EL (cell line): ENCODE measurements at regions not wholly inside any gene's neighbourhood (a gene's known extent, or its start where the extent isn't known, plus 50 kb on each side); places are given as distances from the start of the nearest gene placed in this dataset.
A peak's percentile ranks its signal among the peaks of the same experiment; 100 is the strongest.

Source experiments
- DNase-seq: peaks from one replicate; pipeline ENCODE4 v3.0.0-alpha.2; 2016

DNA sequence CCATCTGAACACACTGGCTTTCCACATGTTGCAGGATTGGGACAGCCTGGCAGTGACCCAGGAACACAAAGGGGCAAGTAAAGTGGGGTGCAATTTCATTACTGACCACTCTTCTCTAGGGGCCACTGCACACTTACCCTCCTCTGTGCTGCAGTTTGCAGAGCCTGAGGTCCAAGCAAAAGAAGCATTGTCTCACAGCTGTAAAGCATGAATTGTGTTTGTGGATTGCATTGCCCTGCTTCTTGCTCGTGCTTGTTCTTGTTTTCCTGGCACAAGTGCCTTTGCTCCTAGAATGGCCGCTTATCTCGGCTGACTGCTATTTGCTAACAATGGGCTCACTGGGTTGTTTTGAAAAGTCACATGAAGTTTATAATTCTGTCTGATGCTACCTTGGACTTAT lies 209.1 kb upstream of the JADE1 start:
- DNase-seq, result no peak

DNA sequence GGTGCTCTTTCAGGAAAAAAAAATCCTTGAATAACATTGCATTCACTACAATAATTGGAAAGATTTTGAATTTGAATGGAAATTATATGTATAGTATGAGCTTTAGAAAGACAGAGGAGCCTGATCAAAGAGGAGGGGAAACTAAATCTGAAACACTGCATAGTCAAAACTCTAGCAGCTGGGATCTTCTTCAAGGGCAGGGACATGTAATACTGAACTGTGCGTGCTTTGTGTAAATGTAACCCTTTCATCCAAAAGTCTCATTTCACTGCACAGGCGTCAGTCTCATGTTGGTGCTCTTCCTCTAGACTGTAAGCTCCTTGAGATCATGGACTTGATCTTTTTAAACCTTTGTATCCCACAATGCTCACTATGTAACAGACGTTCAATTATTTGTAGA lies 212.0 kb upstream of the JADE1 start:
- DNase-seq, result no peak

GRCh38 chr4:128596853-128597252 lies 212.6 kb upstream of the JADE1 start:
- no peak for DNase-seq

GRCh38 chr4:128596115-128596514 lies 213.4 kb upstream of the JADE1 start:
- no peak for DNase-seq

DNA sequence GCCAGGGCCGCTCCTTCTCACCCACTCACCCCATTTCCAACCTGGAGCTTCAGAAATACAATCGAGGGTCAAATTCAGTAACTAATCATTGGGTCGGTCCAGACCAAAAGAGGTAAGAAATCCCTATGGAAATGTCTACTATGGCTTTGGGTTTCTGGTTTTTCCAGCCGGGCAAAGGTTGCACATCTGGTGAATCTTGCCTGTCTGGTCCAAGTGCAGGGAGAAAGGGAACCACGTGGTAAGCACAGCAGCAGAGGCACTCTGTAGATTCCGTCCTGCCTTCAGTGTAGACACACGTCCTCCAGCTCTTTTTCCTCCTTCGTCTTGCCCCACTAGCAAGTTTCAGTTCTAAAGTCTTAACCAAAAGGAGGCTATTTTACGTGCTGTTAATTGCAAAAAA lies 218.0 kb upstream of the JADE1 start:
- DNase-seq, result no peak

DNA sequence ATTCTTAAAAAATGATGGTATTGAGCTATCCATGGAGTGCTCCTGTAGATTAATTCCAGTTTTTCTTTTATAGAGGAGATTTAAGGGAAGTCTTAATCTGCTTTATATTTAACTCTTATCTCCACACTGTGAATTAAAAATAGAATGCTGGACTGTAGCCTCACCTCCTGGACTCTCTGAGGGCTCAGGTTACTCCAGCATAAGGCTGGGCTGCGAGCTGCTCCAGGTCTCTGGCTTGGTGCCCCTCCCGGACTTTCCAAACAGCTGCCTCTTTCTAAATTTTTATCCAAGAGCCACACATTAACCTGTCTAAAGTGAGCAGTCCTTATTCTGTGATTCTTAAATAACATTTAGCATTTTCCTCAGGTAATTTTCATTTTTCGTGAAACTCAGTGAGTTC lies 218.7 kb upstream of the JADE1 start:
- DNase-seq, result no peak

- no peak for DNase-seq
Observed at GRCh38 chr4:128590034-128590740, 219.3 kb upstream of the JADE1 start.

DNA sequence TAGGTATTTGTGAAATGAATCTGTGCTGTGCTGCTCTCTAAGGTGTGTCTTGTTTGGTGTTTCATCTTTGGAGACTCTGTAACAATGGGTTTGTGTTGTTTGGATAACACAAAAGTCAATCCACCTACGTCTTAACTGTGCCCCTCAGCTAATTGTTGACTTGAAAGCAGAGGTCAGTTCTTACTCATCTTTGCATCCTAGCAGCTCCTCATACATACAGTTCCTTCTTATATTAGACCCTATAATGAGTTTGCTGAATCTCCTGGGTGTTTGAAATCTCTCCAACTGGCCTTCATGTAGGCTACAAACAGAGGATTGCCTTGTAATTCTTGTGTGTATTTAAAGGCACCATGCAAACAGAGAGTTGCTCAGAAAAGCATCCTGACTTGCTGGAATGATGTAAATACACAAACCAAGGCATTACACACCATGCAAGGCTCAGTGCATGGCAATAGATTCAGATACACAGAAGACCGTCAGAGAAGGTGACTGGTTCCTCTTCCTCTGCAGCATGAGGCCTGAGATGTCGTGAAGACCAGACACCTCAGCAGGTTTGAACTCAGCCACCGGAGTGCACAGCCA lies 220.0 kb upstream of the JADE1 start:
- DNase-seq, result no peak

DNA sequence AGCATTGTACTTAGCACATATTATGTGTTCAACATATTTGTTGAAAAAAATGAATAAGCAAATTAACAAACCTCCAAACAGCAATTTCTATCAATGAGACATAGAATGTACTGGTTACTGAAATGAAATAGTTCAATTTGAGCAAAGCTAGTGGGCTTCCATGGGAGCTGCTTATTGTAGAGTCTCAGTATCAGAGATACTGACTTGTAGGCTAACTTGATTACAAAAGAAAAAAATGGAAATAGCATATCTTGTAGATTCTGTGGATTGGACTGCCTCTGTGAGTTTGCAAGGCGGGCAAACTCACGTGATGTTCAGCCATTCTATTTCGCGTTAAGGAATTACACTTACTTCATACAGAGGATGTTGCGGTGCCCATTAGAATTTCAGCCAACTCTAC lies 222.1 kb upstream of the JADE1 start:
- no peak for DNase-seq

- no peak for DNase-seq
Observed at GRCh38 chr4:128583753-128584712, 225.5 kb upstream of the JADE1 start.

DNA sequence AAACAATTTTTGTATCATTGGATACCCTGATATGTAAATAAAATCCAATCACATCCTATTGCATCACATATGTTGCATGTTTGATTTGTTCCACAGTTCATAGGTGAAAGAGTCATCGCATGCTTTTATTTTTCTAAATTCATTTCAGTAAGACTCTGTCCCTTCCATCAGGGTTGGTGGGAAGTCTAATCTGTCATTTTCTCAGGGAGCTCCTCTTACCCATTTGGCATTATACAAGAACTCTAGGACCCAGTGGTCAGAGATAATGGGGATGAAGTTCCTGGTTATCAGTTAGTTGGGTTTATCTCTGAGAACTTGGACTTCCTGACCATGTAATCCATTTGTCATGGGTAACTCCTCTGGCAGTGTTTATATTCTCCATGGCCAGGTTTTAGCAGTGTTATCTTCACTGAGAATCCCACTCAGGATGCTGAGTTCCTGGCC lies 227.1 kb upstream of the JADE1 start:
- no peak for DNase-seq

- no peak for DNase-seq
Observed at GRCh38 chr4:128579154-128579853, 230.2 kb upstream of the JADE1 start.

DNA sequence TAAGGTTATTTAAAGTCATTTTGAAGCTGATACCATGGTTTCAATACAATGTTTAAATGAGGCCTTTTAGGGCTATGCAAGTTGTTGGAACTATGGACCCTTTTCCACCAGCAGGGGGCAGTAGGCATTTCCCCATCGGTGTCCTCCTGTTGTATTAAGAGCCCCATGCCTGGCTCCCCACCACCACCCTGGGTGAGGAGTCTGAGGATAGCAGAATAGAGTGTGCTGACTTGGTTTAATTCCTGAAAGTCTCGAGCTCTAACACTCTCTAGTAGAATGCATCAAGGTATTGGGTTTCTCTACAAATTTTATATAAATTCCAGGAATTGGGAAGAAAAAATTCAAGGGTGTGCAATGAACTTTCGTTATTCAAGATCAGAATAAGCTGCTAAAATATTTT lies 234.8 kb upstream of the JADE1 start:
- DNase-seq, result peak; percentile 53

GRCh38 chr4:128573781-128574508 lies 235.6 kb upstream of the JADE1 start:
- DNase-seq, result peak; percentile 92

- peak; percentile 43 for DNase-seq
Observed at GRCh38 chr4:128572778-128573241, 236.7 kb upstream of the JADE1 start.

DNA sequence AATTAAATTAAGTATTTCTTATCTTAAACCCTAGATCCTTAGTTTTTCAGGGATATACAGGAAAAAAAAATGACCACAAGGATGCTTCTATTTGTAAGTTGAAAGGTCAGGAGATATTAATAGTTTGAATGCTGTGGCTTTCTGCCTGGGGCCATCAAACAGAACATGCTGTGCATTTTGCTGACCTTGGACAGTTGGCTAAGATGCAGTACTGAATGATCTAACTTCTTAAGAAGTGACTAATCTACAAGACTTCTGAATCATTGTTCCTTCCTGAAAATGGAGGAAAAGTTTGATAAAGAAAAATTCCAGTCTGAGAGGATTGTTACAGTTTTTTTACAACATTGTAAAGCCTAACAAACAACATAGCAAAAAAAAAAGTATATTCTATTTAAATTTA lies 237.8 kb upstream of the JADE1 start:
- DNase-seq, result peak; percentile 96

- peak; percentile 52 for DNase-seq
Observed at GRCh38 chr4:128570387-128570975, 239.0 kb upstream of the JADE1 start.

GRCh38 chr4:128566693-128567092 lies 242.8 kb upstream of the JADE1 start:
- DNase-seq, result peak; percentile 44

DNA sequence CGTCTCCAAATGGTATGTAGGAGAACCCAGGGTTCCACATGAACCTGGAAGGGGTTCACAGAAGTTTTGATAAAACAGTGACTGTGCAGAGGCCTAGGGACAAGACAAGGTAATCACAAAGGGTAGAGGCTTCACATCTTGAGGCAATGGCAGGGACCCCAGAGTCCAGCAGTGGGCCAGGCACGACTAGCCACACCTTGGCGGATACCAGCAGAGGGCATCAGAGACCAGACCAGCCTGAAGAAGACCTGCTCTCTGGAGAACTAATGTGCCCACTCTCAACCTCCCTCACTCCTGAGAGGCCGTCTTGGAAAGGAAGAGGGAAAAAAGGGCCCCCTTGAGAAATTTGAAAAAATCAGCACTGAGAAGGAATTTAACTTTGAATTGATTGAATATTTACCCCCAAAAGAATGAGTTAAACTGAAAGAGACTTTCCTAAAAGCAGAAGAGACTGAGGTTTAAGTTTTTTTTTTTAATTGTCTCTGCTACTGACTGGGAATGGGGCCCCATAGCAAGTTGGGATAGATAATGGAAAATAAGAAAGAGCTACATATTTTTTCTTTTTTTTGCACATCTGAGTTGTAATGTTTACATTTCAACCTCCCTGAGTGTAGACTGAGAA lies 243.8 kb upstream of the JADE1 start:
- DNase-seq, result peak; percentile 45

DNA sequence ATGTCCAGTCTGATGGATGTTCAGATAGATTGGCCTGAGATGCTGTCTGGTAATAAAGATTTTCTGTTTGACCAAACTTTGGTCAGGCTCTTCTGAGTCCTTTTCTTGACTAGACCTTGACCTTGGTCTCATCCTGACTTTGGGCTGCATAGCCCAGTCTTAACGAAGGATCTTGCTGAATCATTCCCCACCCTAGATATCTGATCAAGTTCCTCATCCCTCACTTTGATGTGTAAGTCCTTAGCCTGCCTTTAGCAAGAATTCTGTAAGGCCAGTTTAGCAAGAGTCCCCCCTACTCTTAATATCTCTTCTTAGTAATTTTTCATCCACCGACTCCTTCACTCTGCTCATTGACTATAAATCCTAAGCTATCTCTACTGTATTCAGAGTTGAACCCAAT lies 244.4 kb upstream of the JADE1 start:
- DNase-seq, result no peak

- DNase-seq, result no peak
Observed at GRCh38 chr4:128564081-128564630, 245.3 kb upstream of the JADE1 start.
